Esophagus muscularis mucosa (tissue), 4 donors: ENCODE measurements at regions not wholly inside any gene's neighbourhood (a gene's known extent, or its start where the extent isn't known, plus 50 kb on each side); places are given as distances from the start of the nearest gene placed in this dataset.

Experiments used
- CTCF ChIP-seq, 3 experiments: fragments of 200-600 bp in 2 of 3; fragments of 450-650 bp in 1 of 3; sonication (generic) in 2 of 3; IDR thresholded peaks; one replicate each; pipeline ENCODE4 v1.5.1; 2017 to 2019; ENCODE audit warnings: antibody characterized with exemption in 3 of 3, mild to moderate bottlenecking in 2 of 3, moderate library complexity in 1 of 3
- EP300 ChIP-seq: sonication (generic); formaldehyde crosslinking; IDR thresholded peaks from one replicate; pipeline ENCODE4 v1.6.1; 2017; ENCODE audit warnings: antibody characterized with exemption
- POLR2A ChIP-seq: fragments of 450-650 bp; IDR thresholded peaks from one replicate; pipeline ENCODE4 v1.6.1; 2017; ENCODE audit warnings: antibody characterized with exemption, moderate library complexity, mild to moderate bottlenecking, low read depth

GRCh38 chr13:60268203-60268555 lies 104.5 kb upstream of the DIAPH3 start:
- TF ChIP-seq CTCF (IDR thresholded peaks at IDR 0.05) (no peak), POLR2A (no peak), EP300 (no peak)
